ENCODE measurements at regions not wholly inside any gene's neighbourhood (a gene's known extent, or its start where the extent isn't known, plus 50 kb on each side); places are given as distances from the start of the nearest gene placed in this dataset.

DNA sequence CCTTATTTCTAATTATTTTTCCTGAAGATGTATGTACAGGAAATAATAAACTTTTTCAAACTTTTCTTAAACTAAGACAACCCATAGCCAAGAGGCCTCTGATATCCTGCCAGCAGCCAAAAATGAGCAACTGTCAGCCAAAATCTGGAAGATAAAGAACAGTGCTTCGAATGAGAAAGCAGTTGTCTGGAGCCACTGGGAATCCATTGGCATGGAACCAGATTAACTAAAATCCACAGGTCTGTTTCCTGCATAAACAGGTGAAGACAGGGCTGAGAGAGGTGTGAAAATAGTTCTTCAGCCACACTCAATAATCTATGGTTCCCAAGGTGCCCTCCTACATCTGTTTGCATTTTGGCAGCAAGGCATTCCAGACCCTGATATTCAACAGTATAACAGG lies 1076.7 kb upstream of the PIK3C3 start:
- H3K4me3 Mint-ChIP-seq, result no peak overlapping the region
- no peak for DNase-seq (ENCODE audit: low spot score in 2 of 2)

DNA sequence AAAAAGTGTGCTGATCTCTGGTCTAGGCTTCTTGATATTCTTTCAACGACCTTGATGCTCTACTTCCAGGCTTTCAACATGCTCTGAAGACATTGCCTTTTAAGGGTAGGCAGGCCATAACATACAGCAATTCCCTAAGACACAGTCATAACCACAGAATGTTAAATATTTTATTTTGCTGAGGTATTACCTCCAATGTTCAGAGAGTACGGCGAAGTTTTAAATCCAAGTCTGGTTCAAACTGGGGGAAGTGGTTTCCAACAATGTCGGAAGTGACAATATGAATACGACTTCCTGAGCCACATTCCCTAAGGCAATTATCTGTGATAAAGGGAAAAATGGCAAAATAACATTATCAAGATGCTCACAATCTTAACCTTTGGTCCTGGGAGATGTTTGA lies 1077.9 kb upstream of the PIK3C3 start:
- Mint-ChIP-seq H3K9me3 (peaks cover 9% of the 10 kb centered on the region), H3K27ac (no peak overlapping the region), H3K4me3 (no peak overlapping the region), H3K4me1 (no peaks in the 10 kb centered on the region), H3K36me3 (no peaks in the 10 kb centered on the region)
- DNase-seq (ENCODE audit: low spot score in 2 of 2), result no peak
- ATAC-seq, result no peak

More for the DNA sequence above, 1076.7 kb upstream of the PIK3C3 start:
- ATAC-seq, result no peak
- no peaks in the 10 kb centered on the region for H3K36me3 Mint-ChIP-seq
- H3K9me3 Mint-ChIP-seq, result peaks cover 9% of the 10 kb centered on the region
- no peak overlapping the region for H3K27ac Mint-ChIP-seq
- H3K4me1 Mint-ChIP-seq, result no peaks in the 10 kb centered on the region

DNA sequence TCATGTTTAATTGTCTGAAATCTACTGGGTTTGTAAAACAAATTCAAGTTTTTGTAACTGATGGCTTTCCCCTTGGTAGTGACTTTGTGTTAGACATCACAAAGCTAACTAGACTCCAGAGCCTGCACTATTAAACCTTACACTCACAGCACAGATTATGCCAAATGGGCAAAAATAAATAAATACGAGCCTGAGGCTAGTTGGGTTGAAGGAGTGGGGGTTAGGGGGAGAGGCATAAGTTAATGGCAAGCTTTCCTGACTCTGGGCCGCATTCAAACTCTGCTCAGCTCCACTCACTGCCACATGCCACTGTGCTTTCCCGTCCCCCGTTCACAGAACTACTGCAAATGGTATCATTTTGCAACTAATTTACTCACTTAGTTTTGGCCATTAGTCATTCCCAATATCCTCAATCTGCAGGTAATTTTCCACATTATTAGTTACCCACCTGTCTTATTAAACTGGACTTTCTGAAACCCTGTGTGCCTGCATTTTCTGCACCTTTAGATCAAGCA lies 1079.9 kb upstream of the PIK3C3 start:
- no peak overlapping the region for H3K27ac Mint-ChIP-seq
- peaks cover 14% of the 10 kb centered on the region for H3K9me3 Mint-ChIP-seq
- H3K4me3 Mint-ChIP-seq, result no peak overlapping the region
- H3K36me3 Mint-ChIP-seq, result no peaks in the 10 kb centered on the region
- H3K4me1 Mint-ChIP-seq, result no peaks in the 10 kb centered on the region
- no peak for ATAC-seq
- DNase-seq (ENCODE audit: low spot score in 2 of 2), result no peak

DNA sequence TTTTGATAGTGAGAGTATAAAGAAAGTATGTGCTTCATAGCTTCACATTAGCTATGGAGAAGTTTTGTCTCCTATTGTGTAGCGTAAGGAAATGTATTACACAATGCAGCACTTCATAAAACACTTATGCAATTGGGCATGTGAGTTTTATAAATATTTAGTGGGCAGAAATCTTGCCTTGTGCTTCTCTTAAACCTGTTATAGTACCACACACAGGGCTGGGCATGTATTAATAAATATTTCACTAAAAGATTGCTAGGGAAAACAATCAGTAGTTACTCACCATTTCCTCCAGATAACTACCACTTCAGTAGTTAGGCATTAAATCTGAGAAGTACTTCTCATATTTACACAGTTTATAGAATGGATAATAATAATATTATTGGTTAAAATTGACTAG lies 1080.8 kb upstream of the PIK3C3 start:
- no peak overlapping the region for H3K27ac Mint-ChIP-seq
- ATAC-seq (no peak), DNase-seq (ENCODE audit: low spot score in 2 of 2) (no peak)
- no peak overlapping the region for H3K4me3 Mint-ChIP-seq
- no peaks in the 10 kb centered on the region for H3K4me1 Mint-ChIP-seq
- no peaks in the 10 kb centered on the region for H3K36me3 Mint-ChIP-seq
- H3K9me3 Mint-ChIP-seq, result peaks cover 9% of the 10 kb centered on the region

GRCh38 chr18:40868110-40868858 lies 1086.8 kb upstream of the PIK3C3 start:
- Mint-ChIP-seq H3K4me1 (no peaks in the 10 kb centered on the region), H3K36me3 (no peaks in the 10 kb centered on the region), H3K4me3 (no peak overlapping the region), H3K27ac (no peak overlapping the region), H3K9me3 (peaks cover 20% of the 10 kb centered on the region)
- DNase-seq (ENCODE audit: low spot score in 2 of 2) (no peak), ATAC-seq (no peak)

DNA sequence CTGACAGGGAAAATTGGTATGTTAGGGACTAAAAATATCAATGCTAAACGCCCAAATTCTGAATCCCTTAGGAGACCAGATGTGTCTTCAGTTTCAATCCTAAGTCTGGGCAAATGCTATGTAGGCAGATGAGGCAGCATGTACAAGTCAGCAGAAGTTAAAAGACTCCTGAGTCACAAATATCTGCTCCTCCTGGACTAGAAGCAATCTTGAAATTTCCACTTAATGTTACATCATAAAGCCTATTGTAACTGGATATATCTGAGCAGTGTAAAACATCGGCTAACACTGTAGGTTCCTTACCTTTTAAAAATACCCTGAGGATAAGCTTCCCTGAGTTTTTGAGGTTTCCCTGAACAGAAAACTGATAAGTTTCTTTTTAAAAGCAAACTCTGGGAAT lies 1087.6 kb upstream of the PIK3C3 start:
- Mint-ChIP-seq H3K36me3 (no peaks in the 10 kb centered on the region), H3K9me3 (peaks cover 21% of the 10 kb centered on the region), H3K4me1 (no peaks in the 10 kb centered on the region), H3K4me3 (no peak overlapping the region), H3K27ac (no peak overlapping the region)
- no peak for ATAC-seq
- no peak for DNase-seq (ENCODE audit: low spot score in 2 of 2)

DNA sequence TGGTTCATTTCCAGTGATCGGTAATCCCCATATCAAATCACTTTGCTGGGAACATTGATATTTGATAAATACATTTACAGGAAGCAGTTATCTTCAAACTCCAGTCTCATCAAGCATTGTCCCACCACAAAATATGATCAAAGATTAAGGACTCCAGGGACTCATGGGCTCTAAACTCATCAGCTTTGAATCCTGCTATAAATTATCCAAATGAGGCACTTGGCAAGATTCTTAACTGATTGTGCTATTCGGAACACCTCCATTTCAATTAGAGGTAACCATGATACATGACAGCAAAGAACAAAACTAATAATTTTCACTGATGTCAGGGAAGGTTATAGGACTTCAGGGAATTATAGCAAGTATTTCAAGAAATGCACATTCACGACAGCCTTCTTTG lies 1088.1 kb upstream of the PIK3C3 start:
- ATAC-seq (no peak), DNase-seq (ENCODE audit: low spot score in 2 of 2) (no peak)
- H3K4me3 Mint-ChIP-seq, result no peak overlapping the region
- no peaks in the 10 kb centered on the region for H3K36me3 Mint-ChIP-seq
- no peaks in the 10 kb centered on the region for H3K4me1 Mint-ChIP-seq
- peaks cover 25% of the 10 kb centered on the region for H3K9me3 Mint-ChIP-seq
- H3K27ac Mint-ChIP-seq, result no peak overlapping the region

DNA sequence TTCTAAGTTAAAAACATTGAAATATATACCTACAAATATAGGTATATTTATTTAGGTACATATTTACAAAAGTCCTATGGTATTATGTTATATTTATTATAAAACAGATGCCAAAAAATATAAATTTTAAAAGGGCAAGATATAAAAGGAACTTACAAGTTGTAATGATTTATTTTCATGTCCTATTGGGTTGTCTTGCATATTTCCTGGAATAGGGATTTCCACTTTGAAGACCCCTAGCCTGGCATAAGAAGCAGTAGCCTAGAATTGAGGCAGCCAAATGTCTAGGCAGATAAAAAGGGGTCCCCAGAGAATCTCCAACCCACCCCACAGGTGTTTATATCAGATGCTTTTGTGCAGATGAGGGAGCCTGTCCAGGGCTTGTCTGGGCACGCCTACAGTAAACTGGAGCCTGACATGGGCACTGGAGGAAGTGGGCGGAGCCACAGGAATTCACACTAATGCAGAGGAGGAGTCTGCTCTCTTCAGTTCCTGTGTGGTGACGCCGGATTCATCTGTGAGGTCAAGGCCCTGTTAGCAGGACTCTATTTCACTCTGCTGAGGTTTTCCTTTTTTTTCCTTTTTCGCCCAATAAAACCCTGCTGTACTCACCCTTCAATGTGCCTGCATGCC lies 1088.9 kb upstream of the PIK3C3 start:
- Mint-ChIP-seq H3K4me3 (no peak overlapping the region), H3K27ac (no peak overlapping the region), H3K4me1 (no peaks in the 10 kb centered on the region), H3K36me3 (no peaks in the 10 kb centered on the region), H3K9me3 (peaks cover 22% of the 10 kb centered on the region)
- ATAC-seq (no peak), DNase-seq (ENCODE audit: low spot score in 2 of 2) (no peak)

DNA sequence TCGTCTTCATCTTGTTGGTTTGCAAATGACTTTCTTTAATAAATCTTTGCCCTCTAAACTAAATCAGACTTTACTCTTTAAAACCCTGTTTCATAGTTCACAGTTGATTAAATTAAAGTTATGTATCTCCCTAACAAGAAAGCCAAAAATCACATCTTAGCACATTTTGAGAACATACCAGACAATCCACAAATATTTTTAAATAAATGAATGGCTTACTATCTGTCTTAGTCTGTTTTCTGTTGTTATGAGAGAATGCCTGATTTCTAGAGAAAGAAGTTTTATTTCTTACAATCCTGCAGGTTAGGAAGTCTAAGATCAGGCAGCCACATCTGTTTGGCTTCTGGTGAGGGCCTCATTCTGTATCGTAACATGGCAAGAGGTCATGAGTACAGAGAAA lies 1090.2 kb upstream of the PIK3C3 start:
- Mint-ChIP-seq H3K4me1 (no peaks in the 10 kb centered on the region), H3K36me3 (no peaks in the 10 kb centered on the region), H3K9me3 (peaks cover 19% of the 10 kb centered on the region), H3K27ac (no peak overlapping the region), H3K4me3 (no peak overlapping the region)
- ATAC-seq, result no peak
- no peak for DNase-seq (ENCODE audit: low spot score in 2 of 2)

GRCh38 chr18:40863801-40864200 lies 1091.2 kb upstream of the PIK3C3 start:
- no peak overlapping the region for H3K27ac Mint-ChIP-seq
- no peak overlapping the region for H3K4me3 Mint-ChIP-seq
- H3K9me3 Mint-ChIP-seq, result peaks cover 16% of the 10 kb centered on the region
- DNase-seq (ENCODE audit: low spot score in 2 of 2) (no peak), ATAC-seq (no peak)
- no peaks in the 10 kb centered on the region for H3K4me1 Mint-ChIP-seq
- H3K36me3 Mint-ChIP-seq, result no peaks in the 10 kb centered on the region

- DNase-seq (ENCODE audit: low spot score in 2 of 2) (no peak), ATAC-seq (no peak)
- Mint-ChIP-seq H3K4me3 (no peak overlapping the region), H3K9me3 (peaks cover 28% of the 10 kb centered on the region), H3K36me3 (no peaks in the 10 kb centered on the region), H3K4me1 (no peaks in the 10 kb centered on the region), H3K27ac (no peak overlapping the region)
Observed at GRCh38 chr18:40860189-40860588, 1094.8 kb upstream of the PIK3C3 start.

DNA sequence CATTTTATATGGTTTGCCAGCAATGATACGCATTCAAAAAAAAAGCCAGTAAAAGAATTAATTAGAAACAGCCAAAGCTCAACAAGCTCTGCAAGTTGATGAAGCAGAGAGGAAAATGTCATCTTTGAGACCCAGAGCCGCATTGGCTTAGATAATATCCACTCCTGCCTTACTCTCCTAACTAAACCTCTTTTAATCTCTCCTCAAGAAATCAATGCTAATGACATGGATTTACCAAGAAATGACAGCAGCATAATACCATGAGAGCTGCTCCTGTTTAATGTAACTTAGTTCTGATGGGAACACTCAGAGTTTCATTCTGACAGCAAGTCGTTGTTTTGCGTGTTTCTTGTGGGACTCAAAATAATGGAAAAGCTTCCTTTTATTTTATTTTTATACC lies 1099.4 kb upstream of the PIK3C3 start:
- H3K27ac Mint-ChIP-seq, result no peak overlapping the region
- no peak overlapping the region for H3K4me3 Mint-ChIP-seq
- H3K4me1 Mint-ChIP-seq, result no peaks in the 10 kb centered on the region
- ATAC-seq (no peak), DNase-seq (ENCODE audit: low spot score in 2 of 2) (no peak)
- no peaks in the 10 kb centered on the region for H3K36me3 Mint-ChIP-seq
- peaks cover 21% of the 10 kb centered on the region for H3K9me3 Mint-ChIP-seq

DNA sequence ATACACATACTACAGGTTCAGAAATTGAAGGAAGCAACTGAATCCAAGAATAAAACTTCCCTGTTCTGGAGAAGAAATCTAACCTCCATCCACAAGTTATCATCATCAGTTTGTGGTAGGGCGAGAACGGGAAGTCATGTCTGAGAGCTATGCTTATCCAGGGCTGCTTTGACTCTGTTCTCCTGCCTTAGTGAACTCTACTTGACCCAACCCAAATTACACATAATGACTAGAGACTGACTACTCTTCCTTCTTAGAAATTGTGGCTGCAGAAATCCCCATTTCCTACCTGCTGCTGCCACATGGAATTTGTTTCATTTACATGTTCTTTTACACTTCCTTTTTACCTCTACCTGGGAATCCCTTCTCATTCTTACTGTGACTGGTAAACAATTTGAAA lies 1102.6 kb upstream of the PIK3C3 start:
- DNase-seq (ENCODE audit: low spot score in 2 of 2) (no peak), ATAC-seq (no peak)
- H3K4me1 Mint-ChIP-seq, result no peaks in the 10 kb centered on the region
- H3K27ac Mint-ChIP-seq, result no peak overlapping the region
- H3K4me3 Mint-ChIP-seq, result no peak overlapping the region
- H3K9me3 Mint-ChIP-seq, result peaks cover 16% of the 10 kb centered on the region
- H3K36me3 Mint-ChIP-seq, result no peaks in the 10 kb centered on the region

GRCh38 chr18:40851014-40851429 lies 1104.0 kb upstream of the PIK3C3 start:
- H3K36me3 Mint-ChIP-seq, result no peaks in the 10 kb centered on the region
- no peak for DNase-seq (ENCODE audit: low spot score in 2 of 2)
- no peaks in the 10 kb centered on the region for H3K4me1 Mint-ChIP-seq
- no peak overlapping the region for H3K4me3 Mint-ChIP-seq
- H3K27ac Mint-ChIP-seq, result no peak overlapping the region
- peaks cover 13% of the 10 kb centered on the region for H3K9me3 Mint-ChIP-seq
- ATAC-seq, result no peak

DNA sequence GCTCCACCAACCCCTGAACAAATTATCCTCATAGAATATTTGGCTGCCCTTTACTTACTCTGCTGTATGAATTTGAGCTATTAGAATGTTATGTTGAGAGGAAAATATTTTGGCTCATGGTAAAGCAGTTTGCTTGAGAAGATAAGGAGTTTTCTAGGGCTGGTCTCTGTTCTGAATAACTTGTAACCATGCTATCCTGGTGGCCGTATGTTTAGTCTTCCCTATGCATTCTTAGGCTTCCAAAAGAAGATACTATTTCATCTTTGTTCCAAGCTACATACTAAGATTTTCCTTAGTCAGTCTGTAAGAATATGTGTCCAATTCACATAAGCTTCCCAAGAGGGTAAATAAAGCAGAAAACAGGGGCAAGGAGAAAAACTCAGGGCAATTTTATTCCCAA lies 1105.1 kb upstream of the PIK3C3 start:
- Mint-ChIP-seq H3K4me1 (no peaks in the 10 kb centered on the region), H3K9me3 (peaks cover 8% of the 10 kb centered on the region), H3K36me3 (no peaks in the 10 kb centered on the region), H3K4me3 (no peak overlapping the region), H3K27ac (no peak overlapping the region)
- no peak for DNase-seq (ENCODE audit: low spot score in 2 of 2)
- no peak for ATAC-seq

GRCh38 chr18:40841467-40841866 lies 1113.6 kb upstream of the PIK3C3 start:
- H3K4me3 Mint-ChIP-seq, result no peak overlapping the region
- no peaks in the 10 kb centered on the region for H3K36me3 Mint-ChIP-seq
- no peak overlapping the region for H3K27ac Mint-ChIP-seq
- no peak for DNase-seq (ENCODE audit: low spot score in 2 of 2)
- H3K4me1 Mint-ChIP-seq, result no peaks in the 10 kb centered on the region
- H3K9me3 Mint-ChIP-seq, result peaks cover 16% of the 10 kb centered on the region
- ATAC-seq, result no peak

All from stimulated activated effector memory CD8-positive, alpha-beta T cell treated with anti-CD3 and anti-CD28 coated beads, Interleukin-12 subunit alpha, Interleukin-12 subunit beta, amount 100 ng/mL, for 72 hours (primary cell).